IMR-90 (cell line): ENCODE measurements at regions not wholly inside any gene's neighbourhood (a gene's known extent, or its start where the extent isn't known, plus 50 kb on each side); places are given as distances from the start of the nearest gene placed in this dataset.

Experiments
- ATAC-seq: fragments of 200-7000 bp; cut with Tn5 transposase; 2 replicates; pipeline ENCODE4 v1.9.1; 2020; ENCODE audit warnings: low read depth, mild to moderate bottlenecking, moderate library complexity
- BruUV-seq: library from RNA; stranded (reverse); fragments of 400-500 nt; replicated peaks from 2 replicates; lab custom pipeline; 2021; lab: Mats Ljungman, UMichigan
- CTCF ChIA-PET: fragments of 300-600 bp; formaldehyde crosslinking; extraction: SDS; loops from one replicate; lab custom pipeline; 2021; ENCODE audit warnings: antibody characterized with exemption; lab: Yijun Ruan, JAX
- POLR2A ChIA-PET: fragments of 300-600 bp; sonication (Branson Sonifier 250); formaldehyde crosslinking; loops from one replicate; lab custom pipeline; 2022; ENCODE audit warnings: antibody characterized with exemption; ENCODE audit not compliant: unreplicated experiment; lab: Charles Lee
- DNase-seq: peaks from one replicate; pipeline ENCODE4 v3.0.0; 2013
- H2AFZ ChIP-seq: replicated peaks from 2 replicates; pipeline ENCODE3; 2013; ENCODE audit warnings: low read length, mild to moderate bottlenecking; ENCODE audit not compliant: poor library complexity
- H2AK5ac ChIP-seq: 2 replicates; pipeline ENCODE4 v1.6.1; 2013; ENCODE audit warnings: low read depth, low read length, inconsistent platforms
- H2AK9ac ChIP-seq: replicated peaks from 2 replicates; pipeline ENCODE3; 2013; ENCODE audit warnings: mild to moderate bottlenecking, low read depth, low read length, moderate library complexity; ENCODE audit not compliant: poor library complexity
- H2BK120ac ChIP-seq: 2 replicates; pipeline ENCODE4 v1.6.1; 2013; ENCODE audit warnings: low read depth, low read length, inconsistent platforms
- H2BK15ac ChIP-seq: 3 replicates; pipeline ENCODE4 v1.6.1; 2013; ENCODE audit warnings: low read depth, low read length, inconsistent platforms
- H2BK20ac ChIP-seq: 2 replicates; pipeline ENCODE4 v1.6.1; 2013; ENCODE audit warnings: low read depth, mild to moderate bottlenecking, inconsistent platforms, low read length, moderate library complexity
- H2BK5ac ChIP-seq: 2 replicates; pipeline ENCODE4 v1.6.1; 2013; ENCODE audit warnings: mild to moderate bottlenecking, low read depth, low read length, inconsistent platforms; ENCODE audit not compliant: poor library complexity, severe bottlenecking
- H3K14ac ChIP-seq: replicated peaks from 2 replicates; pipeline ENCODE4 v1.6.1; 2013; ENCODE audit warnings: low read depth, low read length, inconsistent platforms
- H3K18ac ChIP-seq: 2 replicates; pipeline ENCODE4 v1.6.1; 2013; ENCODE audit warnings: low read depth, low read length, control low read depth
- H3K23ac ChIP-seq: 2 replicates; pipeline ENCODE4 v1.6.1; 2013; ENCODE audit warnings: low read depth, low read length, inconsistent platforms
- H3K27ac ChIP-seq: 2 replicates; pipeline ENCODE4 v1.5.1; 2013; ENCODE audit warnings: mild to moderate bottlenecking, control low read depth, low read length; ENCODE audit not compliant: insufficient read depth
- H3K27me3 ChIP-seq: 2 replicates; pipeline ENCODE4 v1.6.1; 2013; ENCODE audit warnings: low read length; ENCODE audit not compliant: control insufficient read depth, insufficient read depth
- H3K36me3 ChIP-seq: 2 replicates; pipeline ENCODE4 v1.6.1; 2013; ENCODE audit warnings: low read length, mixed read lengths; ENCODE audit not compliant: control insufficient read depth, insufficient read depth
- H3K4ac ChIP-seq: 2 replicates; pipeline ENCODE4 v1.6.1; 2013; ENCODE audit warnings: low read depth, low read length, inconsistent platforms
- H3K4me1 ChIP-seq: 2 replicates; pipeline ENCODE4 v1.6.1; 2013; ENCODE audit warnings: low read length, mixed read lengths; ENCODE audit not compliant: control insufficient read depth, insufficient read depth
- H3K4me2 ChIP-seq: 2 replicates; pipeline ENCODE4 v1.6.1; 2013; ENCODE audit warnings: low read depth, mild to moderate bottlenecking, control low read depth, low read length, moderate library complexity
- H3K4me3 ChIP-seq: 2 replicates; pipeline ENCODE4 v1.5.1; 2013; ENCODE audit warnings: low read depth, mild to moderate bottlenecking, control low read depth, low read length, moderate library complexity; ENCODE audit not compliant: insufficient read depth
- H3K56ac ChIP-seq: 2 replicates; pipeline ENCODE4 v1.6.1; 2013; ENCODE audit warnings: low read length, inconsistent platforms; ENCODE audit not compliant: insufficient read depth; ENCODE audit errors: extremely low read depth
- H3K79me1 ChIP-seq, 2 experiments: 2 replicates each; pipeline ENCODE4 v1.6.1; 2013; ENCODE audit warnings: low read length in 2 of 2, inconsistent platforms in 1 of 2, low read depth in 1 of 2
- H3K9ac ChIP-seq: 2 replicates; pipeline ENCODE4 v1.6.1; 2013; ENCODE audit warnings: low read depth, low read length, control low read depth
- H3K9me1 ChIP-seq: 2 replicates; pipeline ENCODE4 v1.6.1; 2013; ENCODE audit warnings: low read length, inconsistent platforms; ENCODE audit not compliant: insufficient read depth
- H3K9me3 ChIP-seq: 2 replicates; pipeline ENCODE4 v1.6.1; 2013; ENCODE audit warnings: low read length; ENCODE audit not compliant: control insufficient read depth, insufficient read depth
- H4K20me1 ChIP-seq: 2 replicates; pipeline ENCODE4 v1.6.1; 2013; ENCODE audit warnings: low read length, inconsistent platforms; ENCODE audit not compliant: insufficient read depth
- H4K5ac ChIP-seq: 2 replicates; pipeline ENCODE4 v1.6.1; 2013; ENCODE audit warnings: mild to moderate bottlenecking, low read depth, low read length, control low read depth
- H4K8ac ChIP-seq, 2 experiments: 2 replicates each; pipeline ENCODE4 v1.6.1; 2013; ENCODE audit warnings: low read depth in 2 of 2, low read length in 2 of 2, control low read depth in 1 of 2, inconsistent platforms in 1 of 2
- H4K91ac ChIP-seq: 2 replicates; pipeline ENCODE4 v1.6.1; 2013; ENCODE audit warnings: low read depth, low read length, inconsistent platforms; ENCODE audit not compliant: insufficient read depth
- CHD1 ChIP-seq: IDR thresholded peaks from 2 replicates; pipeline ENCODE4 v1.6.1; 2012; ENCODE audit warnings: low read depth, low read length, improper control_type of control experiment
- MAZ ChIP-seq: IDR thresholded peaks from 2 replicates; pipeline ENCODE4 v1.6.1; 2012; ENCODE audit warnings: low read depth, mild to moderate bottlenecking, low read length, improper control_type of control experiment, moderate library complexity, borderline replicate concordance
- RFX5 ChIP-seq: IDR thresholded peaks from 2 replicates; pipeline ENCODE4 v1.8.0; 2012; ENCODE audit warnings: low read depth, mild to moderate bottlenecking, low read length, moderate library complexity
- WGBS, 2 experiments: methylation state at CpG; one replicate each; pipeline versions ENCODE4 v1.1.5 to v1.1.7; 2013; ENCODE audit warnings: missing lambda C conversion rate in 2 of 2; ENCODE audit not compliant: insufficient read length in 1 of 2; ENCODE audit errors: extremely low coverage in 2 of 2; 5-methylcytosine and 5-hydroxymethylcytosine counted together
- dilution Hi-C: fragments of 300-500 bp; cut with HindIII; formaldehyde crosslinking; loops from one replicate; pipeline ENCODE4 v1.14.3; 2018; ENCODE audit warnings: low sequenced_read_pairs; ENCODE audit not compliant: unreplicated experiment
- in situ Hi-C: fragments of 300-500 bp; cut with MboI; formaldehyde crosslinking; loops from 3 replicates; pipeline ENCODE4 v1.14.3; 2019; ENCODE audit warnings: low sequenced_read_pairs, inconsistent platforms, mixed read lengths
- intact Hi-C: fragments of 100-400 bp; cut with micrococcal nuclease; formaldehyde crosslinking; loops from 2 replicates; pipeline ENCODE4 v1.10.0; 2022

- in situ Hi-C loops = no loop called here
- intact Hi-C loops = no loop called here
These were observed 191.3 kb downstream of the ALG10B start for GRCh38 chr12:38507839-38508238.

More at GRCh38 chr12:38507839-38508238, 191.3 kb downstream of the ALG10B start:
- Histone ChIP-seq H2BK15ac (no peak overlapping the region), H2AK5ac (no peak overlapping the region), H4K8ac (no peak overlapping the region), H4K5ac (no peak overlapping the region), H3K36me3 (no peaks in the 10 kb centered on the region), H2BK120ac (no peak overlapping the region), H3K18ac (no peak overlapping the region), H3K9ac (no peak overlapping the region), H3K56ac (no peak overlapping the region), H3K4me1 (no peaks in the 10 kb centered on the region), H2AK9ac (no peak overlapping the region), H3K23ac (no peak overlapping the region), H2BK20ac (no peak overlapping the region), H3K27me3 (no peaks in the 10 kb centered on the region), H4K20me1 (no peaks in the 10 kb centered on the region), H3K9me3 (peaks cover 10% of the 10 kb centered on the region), H3K4ac (no peak overlapping the region), H3K4me2 (no peak overlapping the region), H3K27ac (no peak overlapping the region), H3K79me1 (no peaks in the 10 kb centered on the region), H3K9me1 (no peaks in the 10 kb centered on the region), H3K4me3 (no peak overlapping the region), H4K91ac (no peak overlapping the region), H2AFZ (no peak overlapping the region), H3K14ac (no peak overlapping the region), H2BK5ac (no peak overlapping the region)
- CTCF ChIA-PET = no interaction called here
- POLR2A ChIA-PET = no interaction called here
- no peak for DNase-seq
- no TSS peak for BruUV-seq
- TF ChIP-seq RFX5 (no peak), MAZ (no peak), CHD1 (no peak)
- 20% methylated on average over 1 of the region's 7 CpGs; no CpG with 5 or more reads in 1 of the 2 experiments for WGBS, 2 experiments
- dilution Hi-C loops = no loop called here
- no peak for ATAC-seq
